T1000 (cell line): ENCODE measurements at regions not wholly inside any gene's neighbourhood (a gene's known extent, or its start where the extent isn't known, plus 50 kb on each side); places are given as distances from the start of the nearest gene placed in this dataset.
A peak's percentile ranks its signal among the peaks of the same experiment; 100 is the strongest.
"Not testable (repeated sequence)": the region's sequence is repeated elsewhere in the genome, so short reads cannot be mapped to it uniquely, and the experiment has no call there.

Experiments
- DNase-seq: peaks from one replicate; lab custom pipeline; 2025; ENCODE audit warnings: mixed read lengths; lab: John Stamatoyannopoulos, UW

GRCh38 chr4:32716090-32716620 lies 1996.0 kb downstream of the PCDH7 start:
- DNase-seq: not testable (repeated sequence)

- no peak for DNase-seq
These were observed 2015.9 kb downstream of the PCDH7 start for GRCh38 chr4:32735856-32736590.

DNA sequence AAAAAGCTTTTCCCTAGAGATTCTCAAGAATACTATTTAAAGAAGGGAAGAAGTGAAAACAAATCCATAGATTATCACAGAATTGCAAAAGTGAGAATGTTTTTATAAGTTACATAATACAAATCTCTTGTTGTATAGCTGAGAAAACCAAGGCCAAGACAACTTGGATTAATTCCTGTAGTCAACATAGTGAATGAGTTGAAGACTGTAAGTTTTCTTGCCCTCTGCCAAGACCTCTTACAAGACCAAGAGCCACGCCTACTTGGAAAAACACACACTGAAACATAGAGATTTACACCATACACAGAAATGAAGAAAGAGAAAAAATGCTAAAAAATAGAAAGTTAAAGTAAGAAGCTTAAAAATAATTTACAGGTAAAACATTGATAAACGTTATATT lies 2024.0 kb downstream of the PCDH7 start:
- DNase-seq: no peak

- DNase-seq: no peak
These were observed 2025.2 kb downstream of the PCDH7 start for GRCh38 chr4:32745351-32745750.

GRCh38 chr4:32748061-32748460 lies 2027.9 kb downstream of the PCDH7 start:
- no peak for DNase-seq

- DNase-seq: no peak
These were observed 2028.3 kb downstream of the PCDH7 start for GRCh38 chr4:32748498-32748897.

GRCh38 chr4:32752962-32753361 lies 2032.8 kb downstream of the PCDH7 start:
- DNase-seq: no peak

DNA sequence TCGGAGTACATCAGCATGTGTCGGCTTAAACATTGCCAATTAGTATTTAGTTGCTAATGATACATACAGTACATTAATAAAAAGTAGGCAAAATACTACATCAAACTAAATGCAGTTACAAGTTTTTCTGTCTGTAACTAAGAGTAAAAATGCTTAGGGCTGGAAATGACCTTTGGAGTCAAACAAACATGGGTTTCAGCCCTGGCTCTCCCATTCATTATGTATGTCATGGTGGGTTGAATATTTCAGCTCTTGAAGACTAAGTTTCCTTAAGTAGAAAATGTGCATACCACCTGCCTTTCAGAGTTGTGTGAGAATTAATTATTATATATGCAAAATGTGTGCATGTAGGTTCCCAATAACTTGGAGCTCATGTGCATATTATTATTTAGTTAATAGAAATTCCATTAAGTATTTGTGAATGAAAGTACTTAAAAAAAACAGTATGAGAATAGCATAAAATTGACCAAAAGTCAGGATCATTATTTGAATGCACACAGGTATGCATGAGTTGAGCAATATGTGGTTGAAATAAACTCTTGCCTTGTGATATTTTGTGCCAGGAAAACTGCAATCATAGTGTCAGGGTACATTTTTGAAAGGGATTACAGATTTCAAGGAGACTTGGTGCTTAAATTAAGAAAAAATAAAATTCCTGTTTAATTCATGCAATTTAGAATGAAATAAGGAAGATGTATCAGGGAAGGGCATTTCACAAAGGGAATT lies 2048.7 kb downstream of the PCDH7 start:
- no peak for DNase-seq

GRCh38 chr4:32771491-32771890 lies 2051.3 kb downstream of the PCDH7 start:
- DNase-seq: no peak

DNA sequence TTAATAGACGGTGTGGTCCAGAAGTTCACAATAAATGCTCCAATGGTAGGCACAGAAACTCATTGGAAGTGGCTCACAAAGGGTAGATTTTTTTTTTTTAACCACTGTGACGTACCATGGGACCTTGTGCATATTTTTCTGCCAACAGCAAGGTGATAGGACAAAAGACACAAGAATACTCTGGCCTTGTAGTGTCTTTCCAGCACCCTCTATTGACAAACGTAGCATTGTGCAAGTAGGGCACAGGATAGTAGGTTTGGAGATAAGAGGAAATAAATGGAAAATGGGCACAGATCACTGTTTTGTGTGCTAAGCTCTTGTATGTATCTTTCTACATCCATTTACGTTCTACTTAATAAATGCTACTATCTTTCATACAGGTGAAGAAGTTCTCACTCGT lies 2054.9 kb downstream of the PCDH7 start:
- no peak for DNase-seq

DNA sequence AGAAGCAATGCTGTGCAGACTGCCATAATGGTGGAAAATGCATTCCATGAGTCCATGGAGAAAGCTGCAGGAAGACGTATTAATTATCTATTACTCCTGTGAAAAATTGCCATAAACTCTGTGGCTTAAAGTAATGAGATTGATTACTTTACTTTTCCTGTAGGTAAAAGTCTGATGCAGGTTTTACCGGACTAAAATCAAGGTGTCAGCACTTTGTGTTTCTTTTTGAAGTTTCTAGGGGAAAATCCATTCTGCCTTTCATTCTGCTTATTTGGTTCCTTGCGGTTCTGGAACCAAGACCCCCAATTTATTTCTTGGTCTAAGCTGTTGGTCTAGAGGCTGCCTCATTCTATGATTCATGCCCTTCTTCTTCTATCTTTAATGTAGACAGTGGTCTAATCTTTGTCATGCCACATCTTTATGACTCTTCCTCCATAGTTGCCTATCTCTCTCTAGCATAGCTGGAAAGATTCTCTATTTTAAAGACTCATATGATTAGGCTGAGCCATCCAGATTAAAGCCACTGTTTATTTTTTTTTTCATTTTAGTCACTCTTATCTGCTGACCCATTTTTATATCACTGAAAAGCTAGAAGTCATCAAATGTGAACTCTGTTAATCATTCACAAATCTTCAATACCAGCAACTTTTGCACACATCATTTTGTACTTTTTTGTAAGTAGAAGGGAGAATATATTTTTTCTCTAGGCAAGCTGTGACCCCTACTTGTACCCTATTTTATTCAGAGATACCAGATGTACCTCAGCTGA lies 2056.4 kb downstream of the PCDH7 start:
- DNase-seq: no peak

DNA sequence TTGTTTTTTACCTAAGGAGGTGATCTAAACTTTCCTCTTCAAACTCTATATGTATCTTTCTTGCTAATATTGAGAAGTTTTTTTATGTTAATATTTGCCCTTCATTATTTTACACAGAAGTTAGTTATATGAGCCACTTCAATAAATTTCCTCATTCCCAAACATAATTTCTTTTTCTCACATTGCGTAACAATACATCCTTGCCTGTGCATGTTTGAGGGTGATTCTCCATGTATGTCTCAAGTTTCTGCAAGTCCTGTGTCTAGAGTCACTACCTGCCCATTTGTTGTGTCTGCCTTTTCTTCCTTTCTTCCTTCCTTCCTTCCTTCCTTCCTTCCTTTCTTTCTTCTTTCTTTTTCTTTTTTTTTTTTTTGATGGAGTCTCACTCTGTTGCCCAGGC lies 2057.9 kb downstream of the PCDH7 start:
- no peak for DNase-seq

DNA sequence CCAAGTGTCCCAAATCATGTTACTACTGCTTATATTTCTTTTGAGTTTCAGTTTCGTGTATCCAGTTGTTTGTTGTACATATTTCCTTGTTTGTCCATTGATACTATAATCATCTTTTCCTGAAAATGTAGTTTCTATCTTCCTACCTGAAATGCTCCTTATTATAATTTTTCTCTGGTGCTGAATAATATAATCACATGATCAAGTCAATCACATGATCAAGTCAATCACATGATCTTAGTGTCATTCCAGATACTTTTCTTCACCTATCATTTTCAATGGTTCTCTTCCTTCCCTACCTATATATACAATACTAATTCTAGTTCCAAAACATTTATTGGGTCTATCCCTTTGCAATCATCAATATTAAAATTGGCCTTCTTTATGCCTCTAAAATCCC lies 2058.8 kb downstream of the PCDH7 start:
- DNase-seq: no peak

- DNase-seq: peak; percentile 60
These were observed 2068.9 kb downstream of the PCDH7 start for GRCh38 chr4:32789026-32789608.

GRCh38 chr4:32790803-32791202 lies 2070.6 kb downstream of the PCDH7 start:
- DNase-seq: no peak

DNA sequence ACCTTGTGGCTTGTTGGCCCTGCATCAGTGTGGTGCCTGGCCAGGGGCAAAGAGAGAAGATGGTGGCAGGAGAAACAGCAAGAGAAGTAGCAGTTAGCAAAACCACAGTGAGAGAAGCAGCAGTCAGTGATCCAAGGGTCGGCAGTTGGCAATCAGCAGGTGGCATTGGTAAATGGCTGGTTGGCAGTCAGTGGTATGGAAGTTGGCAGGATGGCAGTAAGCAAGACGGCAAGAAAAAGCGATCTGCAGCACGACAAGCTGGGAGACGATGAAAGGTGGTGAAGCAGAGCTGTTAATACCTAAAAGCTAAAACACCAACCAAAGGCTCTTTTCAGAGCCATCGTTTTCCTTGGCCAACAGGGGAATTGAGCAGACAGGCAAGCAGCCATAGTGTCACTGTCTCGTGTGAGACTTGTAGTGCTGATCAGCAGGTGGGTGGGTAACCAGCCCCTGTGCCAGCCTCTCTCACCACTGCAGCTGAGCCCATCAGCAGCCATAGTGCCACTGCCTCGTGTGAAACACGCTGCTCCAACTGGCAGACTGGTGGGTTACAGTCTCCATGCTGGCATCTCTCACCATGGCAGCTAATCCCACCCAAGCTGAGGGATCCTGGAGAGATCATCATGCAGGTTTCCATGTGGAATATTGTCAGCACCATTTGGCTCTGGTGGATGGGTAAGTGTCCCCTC lies 2078.4 kb downstream of the PCDH7 start:
- no peak for DNase-seq

DNA sequence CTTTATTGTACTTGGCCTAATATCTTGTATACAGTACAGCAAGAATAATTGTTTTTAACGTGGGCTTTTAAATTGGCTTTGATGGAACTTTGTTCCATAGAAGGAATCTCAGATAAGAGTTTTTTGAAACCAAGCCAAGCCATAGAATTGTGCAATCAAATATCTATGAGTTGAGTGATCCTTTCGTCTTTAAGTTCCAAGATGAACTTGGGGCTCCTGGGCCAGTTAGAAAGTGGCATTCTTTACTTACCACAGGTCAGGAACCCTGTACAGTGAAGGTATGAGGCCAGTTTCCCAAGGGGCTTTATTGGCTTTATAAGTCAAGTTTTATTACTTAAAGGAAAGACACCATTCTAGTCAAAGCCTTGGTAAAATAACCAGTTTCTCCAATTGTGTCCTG lies 2104.2 kb downstream of the PCDH7 start:
- peak; percentile 26 for DNase-seq

DNA sequence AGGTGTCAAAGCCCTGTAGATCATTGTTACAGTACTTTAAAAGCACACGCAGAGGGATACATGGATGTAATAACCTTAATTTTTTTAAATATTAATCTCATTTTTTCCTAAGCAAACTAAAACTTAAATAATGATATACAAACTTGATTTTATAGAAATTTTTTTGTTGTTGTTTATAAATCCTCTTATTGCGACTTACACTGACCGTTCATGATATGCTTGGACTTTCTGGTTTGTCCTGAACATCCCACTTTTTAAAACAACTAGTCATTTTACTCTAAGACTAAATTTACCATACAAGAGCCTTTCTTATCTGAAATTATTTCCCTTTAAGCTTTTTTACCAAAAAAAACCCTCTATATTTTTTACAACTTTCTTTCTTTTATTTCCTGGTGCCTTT lies 2106.0 kb downstream of the PCDH7 start:
- DNase-seq: no peak

GRCh38 chr4:32830160-32830559 lies 2110.0 kb downstream of the PCDH7 start:
- no peak for DNase-seq

- no peak for DNase-seq
These were observed 2110.9 kb downstream of the PCDH7 start for GRCh38 chr4:32831104-32831503.

DNA sequence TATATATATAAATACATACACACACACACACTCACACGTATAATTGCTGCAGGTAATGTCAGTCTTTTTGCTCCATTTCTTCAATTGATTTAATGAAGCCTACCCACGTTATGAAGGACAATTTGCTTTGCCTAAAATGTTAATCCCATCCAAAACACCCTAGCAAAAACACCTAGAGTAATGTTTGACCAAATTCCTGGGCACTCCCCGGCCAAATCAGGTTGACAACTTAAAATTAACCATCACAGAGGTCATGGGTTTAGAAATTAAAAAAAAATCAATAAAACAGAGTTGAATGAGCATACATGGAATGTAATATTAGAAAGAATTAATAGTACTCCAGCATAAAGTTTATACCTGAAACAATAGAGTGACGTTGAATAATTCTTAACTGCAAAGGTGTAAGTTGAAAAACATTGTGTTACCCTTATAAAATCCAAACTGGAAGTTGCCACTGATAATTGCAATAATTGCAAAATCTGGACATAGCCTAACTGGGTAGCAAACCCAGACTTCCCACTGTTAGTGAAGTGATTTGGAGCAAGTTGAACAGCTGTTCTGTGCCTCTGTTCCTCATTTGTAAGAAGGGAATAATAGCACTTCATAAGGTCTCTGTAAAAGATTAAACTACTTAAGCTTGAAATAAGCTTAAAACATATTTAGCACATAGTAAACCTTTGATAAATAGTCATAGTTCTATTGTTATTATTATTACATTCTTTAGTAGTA lies 2120.5 kb downstream of the PCDH7 start:
- DNase-seq: no peak
